CD4-positive, alpha-beta T cell treated with Interleukin-12 subunit alpha and Interleukin-12 subunit beta, for 1 hour (primary cell): ENCODE measurements at regions not wholly inside any gene's neighbourhood (a gene's known extent, or its start where the extent isn't known, plus 50 kb on each side); places are given as distances from the start of the nearest gene placed in this dataset.
"Not testable (repeated sequence)": the region's sequence is repeated elsewhere in the genome, so short reads cannot be mapped to it uniquely, and the experiment has no call there.

Experiments
- DNase-seq: peaks from one replicate; pipeline ENCODE4 v3.0.0-alpha.2; 2020

- DNase-seq, result no peak
Measured at GRCh38 chr22:25492841-25493734, 71.4 kb upstream of the GRK3 start.

- no peak for DNase-seq
Measured at GRCh38 chr22:25493794-25494193, 70.7 kb upstream of the GRK3 start.

GRCh38 chr22:25494774-25495173, 69.7 kb upstream of the GRK3 start:
- DNase-seq, result no peak

DNA sequence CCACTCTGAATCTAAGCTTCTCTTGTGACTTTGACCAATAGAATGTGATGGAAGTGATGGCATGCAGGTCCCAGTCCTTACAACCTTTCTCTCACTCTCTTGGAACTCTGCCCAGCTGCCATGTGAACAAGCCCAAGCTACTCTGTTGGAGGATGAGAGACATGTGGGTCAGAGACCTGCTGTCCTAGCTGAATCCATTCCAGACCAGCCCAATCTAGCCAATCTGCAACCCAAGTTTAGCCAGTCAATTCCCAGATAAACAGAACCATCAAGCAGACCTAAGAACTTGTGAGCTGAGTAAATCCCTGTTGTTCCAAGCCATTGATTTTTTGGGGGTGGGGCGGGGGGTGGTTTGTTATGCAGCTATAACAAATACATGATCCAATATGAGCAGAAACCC, 69.2 kb upstream of the GRK3 start:
- no peak for DNase-seq

DNA sequence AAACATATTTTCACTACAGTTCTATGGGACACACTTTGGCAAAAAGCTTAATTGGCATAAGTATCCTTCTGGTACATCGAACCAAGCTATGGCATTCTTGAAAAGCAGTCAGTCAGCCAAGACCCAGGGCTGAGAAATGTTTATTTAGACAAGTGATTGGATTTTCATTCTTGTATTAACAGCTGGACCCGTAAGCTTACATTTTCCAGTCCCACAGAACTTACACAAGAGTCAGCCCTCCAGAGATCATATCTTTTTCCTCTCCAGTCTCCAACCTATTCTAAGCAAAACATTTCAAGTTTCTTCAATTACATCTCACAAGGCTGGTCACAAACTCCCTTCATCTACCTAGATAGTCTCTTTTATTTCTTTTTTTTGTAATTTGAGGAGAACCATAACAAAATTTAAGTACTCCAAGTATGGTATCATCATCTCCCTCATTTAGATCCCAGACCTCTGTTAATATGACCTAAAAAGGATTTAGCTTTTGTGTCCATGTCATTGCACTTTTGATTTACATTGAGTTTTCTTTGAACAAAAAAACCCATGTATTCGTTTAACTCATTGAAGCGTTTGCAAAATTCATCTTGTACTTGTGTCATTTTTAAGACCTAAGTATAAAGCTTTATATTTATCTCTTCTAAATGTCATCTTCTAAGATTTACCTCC, 67.9 kb upstream of the GRK3 start:
- DNase-seq, result no peak

GRCh38 chr22:25497181-25497641, 67.3 kb upstream of the GRK3 start:
- DNase-seq, result no peak

DNA sequence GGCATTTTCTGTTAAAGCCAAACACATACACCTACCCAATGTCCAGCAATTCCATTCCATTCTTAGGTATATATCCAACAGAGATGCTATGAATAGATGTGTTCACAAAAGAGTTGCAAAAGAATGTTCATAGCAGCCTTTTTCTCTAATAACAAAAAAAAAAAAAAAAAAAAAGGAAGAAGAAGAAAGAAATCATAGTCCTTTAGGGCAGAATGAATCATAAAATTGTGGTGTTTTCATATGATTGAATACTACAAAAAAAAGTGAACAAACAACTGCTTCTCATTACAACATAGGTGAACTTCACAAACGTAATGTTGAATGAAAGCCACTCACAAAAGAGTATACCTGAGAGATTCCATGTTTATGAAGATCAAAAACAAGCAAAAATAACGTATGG, 66.8 kb upstream of the GRK3 start:
- no peak for DNase-seq

GRCh38 chr22:25500671-25501070, 63.8 kb upstream of the GRK3 start:
- DNase-seq, result not testable (repeated sequence)

- DNase-seq, result not testable (repeated sequence)
Measured at GRCh38 chr22:25504017-25504416, 60.5 kb upstream of the GRK3 start.

- no peak for DNase-seq
Measured at GRCh38 chr22:25508161-25508560, 56.3 kb upstream of the GRK3 start.

GRCh38 chr22:25508761-25509321, 55.6 kb upstream of the GRK3 start:
- DNase-seq, result no peak

- no peak for DNase-seq
Measured at GRCh38 chr22:25509374-25509791, 55.1 kb upstream of the GRK3 start.

DNA sequence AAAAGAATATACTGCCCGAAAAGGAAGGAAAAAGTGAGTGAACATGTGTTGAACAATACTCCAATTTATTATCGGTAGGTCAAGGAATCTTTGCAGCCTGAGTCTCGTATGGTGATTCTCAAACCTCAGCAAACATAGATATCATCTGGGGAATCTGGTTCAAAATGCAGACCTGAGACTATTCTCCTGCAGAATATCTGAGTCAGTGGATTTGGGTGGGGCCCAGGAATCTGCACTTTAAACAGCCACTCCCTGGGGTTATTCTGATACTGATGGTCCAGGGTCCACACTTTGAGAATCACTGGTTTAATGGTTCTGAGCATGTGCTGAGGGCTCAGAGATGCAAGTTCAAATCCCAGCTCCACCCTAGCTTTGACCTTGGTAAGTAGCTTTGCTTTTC, 53.6 kb upstream of the GRK3 start:
- DNase-seq, result no peak

DNA sequence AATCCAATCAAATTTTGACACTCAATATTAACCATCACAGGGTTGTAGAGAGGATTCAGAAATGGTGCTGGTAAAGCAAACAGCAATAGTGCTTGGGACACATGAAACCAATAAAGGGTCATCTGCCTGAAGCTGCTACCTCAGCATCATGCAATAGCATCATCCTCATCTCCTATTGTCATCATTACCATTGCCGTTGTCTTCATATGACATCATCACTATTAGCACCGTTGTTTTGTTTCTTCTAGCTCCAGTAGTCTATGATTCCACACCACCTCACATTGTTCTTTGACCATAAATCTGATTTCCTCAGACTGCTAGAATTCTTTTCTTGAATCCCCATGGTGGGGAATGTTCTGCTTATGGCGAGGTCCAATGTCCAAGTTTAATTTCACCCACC, 52.8 kb upstream of the GRK3 start:
- no peak for DNase-seq

DNA sequence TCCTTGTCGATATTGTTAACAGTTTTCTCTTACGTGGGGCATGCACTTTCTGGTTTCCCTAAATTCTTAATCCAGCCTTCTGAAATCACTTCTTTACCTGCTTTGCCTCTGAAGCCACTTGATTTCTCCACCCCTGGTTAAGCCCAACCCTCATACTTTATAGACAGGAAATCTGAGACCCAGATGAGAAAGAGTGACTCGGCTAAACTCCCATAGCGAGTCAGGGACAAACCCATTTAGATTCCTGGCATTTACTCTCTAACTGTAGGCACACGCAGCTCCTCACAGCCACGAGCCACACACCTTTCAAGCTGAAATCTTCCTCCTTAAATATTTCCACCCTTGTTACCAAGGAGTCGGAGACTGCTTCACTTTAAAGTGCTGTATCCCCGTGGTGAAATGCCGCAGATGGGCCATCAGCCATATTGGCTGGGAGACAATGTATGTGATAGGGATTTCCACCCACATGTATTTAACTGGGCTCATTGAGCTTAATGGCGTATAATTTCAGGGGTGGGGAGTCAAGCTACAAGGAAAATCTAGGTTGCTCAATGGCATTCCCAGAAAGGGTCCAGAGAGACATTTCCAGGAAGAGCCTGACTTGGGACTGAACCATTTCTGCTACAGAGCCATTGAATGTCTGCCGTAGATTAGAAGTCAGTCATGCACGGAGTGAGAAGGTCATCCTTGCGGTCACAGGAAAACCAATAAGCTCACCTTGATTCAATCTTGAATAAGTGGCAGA, 49.9 kb upstream of the GRK3 start:
- DNase-seq, result no peak
